NT2/D1 (cell line): ENCODE measurements at regions not wholly inside any gene's neighbourhood (a gene's known extent, or its start where the extent isn't known, plus 50 kb on each side); places are given as distances from the start of the nearest gene placed in this dataset.

Experiments used
- SUZ12 ChIP-seq: IDR thresholded peaks from 2 replicates; pipeline ENCODE4 v1.6.1; 2011; ENCODE audit not compliant: insufficient read length, insufficient read depth; ENCODE audit errors: extremely low read depth
- YY1 ChIP-seq: IDR thresholded peaks from 2 replicates; pipeline ENCODE4 v1.6.1; 2011; ENCODE audit not compliant: insufficient read length, insufficient read depth
- ZNF274 ChIP-seq: IDR thresholded peaks from 2 replicates; pipeline ENCODE4 v1.6.1; 2011; ENCODE audit warnings: mild to moderate bottlenecking, low read depth, low read length

DNA sequence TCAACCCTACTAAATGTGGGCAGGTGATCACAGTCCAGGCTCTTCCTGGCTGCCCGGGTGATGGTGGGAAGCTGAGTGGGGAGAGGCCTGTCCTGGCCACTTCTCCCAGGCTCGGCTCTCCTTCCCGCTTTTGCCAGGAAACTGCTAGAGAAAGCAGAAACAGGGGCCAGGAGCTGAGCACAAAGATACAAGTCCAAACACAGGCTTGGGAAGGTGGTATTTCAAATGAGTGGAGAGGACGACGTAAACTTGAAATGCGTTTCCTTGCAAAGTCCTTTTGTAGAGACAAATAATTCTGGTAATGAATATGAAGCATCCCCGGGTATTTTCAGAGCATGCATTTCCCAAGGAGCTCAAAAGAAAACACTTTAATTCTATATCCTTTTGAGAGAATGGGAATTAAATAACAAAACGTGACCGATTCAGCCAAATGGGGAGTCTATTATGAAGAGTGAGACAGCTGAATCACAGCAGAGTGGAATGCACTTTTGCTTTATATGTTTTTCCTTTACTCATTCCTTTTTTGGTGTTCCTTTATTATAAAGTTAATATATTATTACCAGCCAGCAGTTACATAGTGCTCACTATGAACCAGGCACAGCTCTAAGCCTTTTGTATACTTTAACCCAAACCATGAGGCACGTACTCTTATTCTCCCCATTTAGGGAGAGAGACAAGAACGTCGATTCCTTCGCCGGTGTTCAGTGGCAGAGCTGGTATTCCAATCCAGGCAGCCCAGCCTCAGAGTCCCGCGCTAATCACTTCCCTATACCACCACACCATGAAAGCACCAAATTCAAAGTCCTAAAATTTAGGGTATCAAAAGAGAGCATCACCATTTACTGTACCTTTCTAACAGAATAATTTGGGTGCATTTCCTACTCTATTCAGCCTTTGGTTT lies 218.2 kb upstream of the KLF14 start:
- TF ChIP-seq ZNF274 (no peak), YY1 (no peak), SUZ12 (no peak)
